K562 (cell line): ENCODE measurements at regions not wholly inside any gene's neighbourhood (a gene's known extent, or its start where the extent isn't known, plus 50 kb on each side); places are given as distances from the start of the nearest gene placed in this dataset.

Experiments used
- ATAC-seq: fragments of 200-7000 bp; cut with Tn5 transposase; 3 replicates; pipeline ENCODE4 v1.9.1; 2020; ENCODE audit warnings: moderate library complexity
- BruUV-seq: library from RNA; stranded (reverse); fragments of 400-500 nt; replicated peaks from 2 replicates; lab custom pipeline; 2021; lab: Mats Ljungman, UMichigan
- CTCF ChIA-PET: fragments of 300-600 bp; formaldehyde crosslinking; extraction: SDS; loops from one replicate; lab custom pipeline; 2021; ENCODE audit warnings: low intra/inter-chr PET ratio; lab: Yijun Ruan, JAX
- POLR2A ChIA-PET: fragments of 300-600, 350-650 bp; sonication (Branson Sonifier 250); formaldehyde crosslinking; extraction: SDS; loops from one replicate; lab custom pipeline; 2021; ENCODE audit warnings: antibody characterized with exemption, inconsistent platforms; lab: Yijun Ruan, JAX
- DNase-seq, 4 experiments: peaks; one replicate each; pipeline versions ENCODE4 v3.0.0 to v3.0.0-alpha.2; 2011 to 2018; ENCODE audit warnings: low spot score in 3 of 4, mixed read lengths in 3 of 4; ENCODE audit errors: extremely low read depth in 1 of 4
- FAIRE-seq: peaks from 2 replicates; lab custom pipeline; 2011; peaks lifted over from hg19 to GRCh38; lab: Jason Lieb, UNC
- H2AFZ ChIP-seq: 2 replicates; pipeline ENCODE4 v1.6.0; 2011; ENCODE audit warnings: low read depth, low read length, control low read depth, inconsistent platforms
- H3K27ac ChIP-seq: fragments of 200-600 bp; 3 replicates; pipeline ENCODE4 v1.8.0; 2011; ENCODE audit warnings: low read depth, mild to moderate bottlenecking, control low read depth, inconsistent platforms, low read length, moderate library complexity, mixed read lengths; ENCODE audit errors: extremely low read depth
- H3K27me3 ChIP-seq, 2 experiments: fragments of 300-600 bp in 1 of 2; 2 replicates in 1 of 2; 3 replicates in 1 of 2; pipeline versions ENCODE4 v1.6.0 to v1.8.0; 2011; ENCODE audit warnings: inconsistent platforms in 2 of 2, low read length in 2 of 2, mild to moderate bottlenecking in 1 of 2, mixed read lengths in 1 of 2, moderate library complexity in 1 of 2; ENCODE audit not compliant: control insufficient read depth in 2 of 2, insufficient read depth in 2 of 2
- H3K36me3 ChIP-seq: fragments of 300-600 bp; 3 replicates; pipeline ENCODE4 v1.8.0; 2011; ENCODE audit warnings: mild to moderate bottlenecking, low read length, inconsistent platforms; ENCODE audit not compliant: control insufficient read depth, insufficient read depth
- H3K4me1 ChIP-seq, 2 experiments: fragments of 200-600 bp in 1 of 2; replicated peaks in 1 of 2; 2 replicates in 1 of 2; 3 replicates in 1 of 2; pipeline versions ENCODE4 v1.5.1 to v1.8.0; 2011; ENCODE audit warnings: inconsistent platforms in 2 of 2, low read length in 2 of 2, mild to moderate bottlenecking in 1 of 2, mixed read lengths in 1 of 2, moderate library complexity in 1 of 2; ENCODE audit not compliant: control insufficient read depth in 2 of 2, insufficient read depth in 2 of 2
- H3K4me2 ChIP-seq: 2 replicates; pipeline ENCODE4 v1.6.1; 2011; ENCODE audit warnings: low read length, control low read depth, inconsistent platforms, mixed read lengths; ENCODE audit not compliant: insufficient read depth
- H3K4me3 ChIP-seq: fragments of 200-600 bp; sonication (generic), shearing (Covaris generic); 2 replicates; pipeline ENCODE4 v1.5.1; 2016; ENCODE audit warnings: control low read depth, inconsistent platforms
- H3K79me2 ChIP-seq: fragments of 200-600 bp; 3 replicates; pipeline ENCODE4 v1.8.0; 2011; ENCODE audit warnings: low read length, inconsistent platforms; ENCODE audit not compliant: control insufficient read depth, insufficient read depth
- H3K9ac ChIP-seq, 2 experiments: 2 replicates each; pipeline versions ENCODE4 v1.6.0 to v1.6.1; 2011; ENCODE audit warnings: low read depth in 2 of 2, low read length in 2 of 2, control low read depth in 1 of 2, inconsistent platforms in 1 of 2, mild to moderate bottlenecking in 1 of 2, mixed read lengths in 1 of 2; ENCODE audit not compliant: insufficient read depth in 1 of 2
- H3K9me1 ChIP-seq: one replicate; pipeline ENCODE4 v1.6.0; 2011; ENCODE audit warnings: inconsistent platforms, mild to moderate bottlenecking, low read length, moderate library complexity; ENCODE audit not compliant: control insufficient read depth, insufficient read depth
- H3K9me3 ChIP-seq: replicated peaks from 2 replicates; pipeline ENCODE4 v1.5.1; 2011; ENCODE audit warnings: low read depth, low read length, inconsistent platforms; ENCODE audit not compliant: control insufficient read depth, insufficient read depth
- H4K20me1 ChIP-seq: replicated peaks from 2 replicates; pipeline ENCODE4 v1.6.1; 2011; ENCODE audit warnings: low read length, inconsistent platforms, mixed read lengths; ENCODE audit not compliant: control insufficient read depth, insufficient read depth
- POLR3G ChIP-seq: IDR thresholded peaks from 2 replicates; pipeline ENCODE4 v1.6.1; 2011; ENCODE audit not compliant: insufficient read length, insufficient replicate concordance; ENCODE audit errors: extremely low read depth
- RBM15 ChIP-seq: fragments of 200-400 bp; formaldehyde crosslinking; IDR thresholded peaks from 2 replicates; pipeline ENCODE4 v1.6.1; 2018; ENCODE audit warnings: mild to moderate bottlenecking, low read length, moderate library complexity; ENCODE audit not compliant: insufficient read depth
- RUNX1 ChIP-seq: sonication (generic); IDR thresholded peaks from 2 replicates; pipeline ENCODE4 v1.6.1; 2016; ENCODE audit warnings: antibody characterized with exemption, low read depth
- ZC3H8 ChIP-seq: fragments of 450-650 bp; IDR thresholded peaks from 2 replicates; pipeline ENCODE4 v1.6.1; 2017
- ZFPM2 ChIP-seq: fragments of 250-450 bp; sonication (Bioruptor Pico); IDR thresholded peaks from 2 replicates; pipeline ENCODE4 v1.5.1; 2022; ENCODE audit warnings: mild to moderate bottlenecking
- ZNF121 ChIP-seq: sonication (generic); formaldehyde crosslinking; conservative IDR thresholded peaks from 2 replicates; pipeline ENCODE4 v1.8.0; 2022; ENCODE audit warnings: missing genetic modification reagents
- ZNF197 ChIP-seq: fragments of 200-800 bp; sonication (Bioruptor generic); IDR thresholded peaks from 2 replicates; pipeline ENCODE4 v1.6.1; 2016; ENCODE audit warnings: low read depth, missing genetic modification characterization, missing compliant biosample characterization
- WGBS: fragments of 100-300 bp; shearing (Covaris generic); methylation state at CpG from one replicate; pipeline ENCODE4 v1.1.6; 2016; ENCODE audit warnings: low coverage, mixed read lengths; ENCODE audit not compliant: insufficient coverage; ENCODE audit errors: missing lambda C conversion rate; 5-methylcytosine and 5-hydroxymethylcytosine counted together
- in situ Hi-C: fragments of 300-500 bp; cut with MboI; formaldehyde crosslinking; loops from 4 replicates; pipeline ENCODE4 v1.15.0; 2018; ENCODE audit warnings: inconsistent platforms, mixed read lengths
- intact Hi-C: fragments of 100-400 bp; cut with micrococcal nuclease; formaldehyde crosslinking; loops from 2 replicates; pipeline ENCODE4 v1.14.2; 2022
- TF ChIP-seq, protein P1 (sequence below), 2 experiments: fragments of 450-650 bp; conservative IDR thresholded peaks; 2 replicates each; pipeline ENCODE4 v1.6.1; 2017; ENCODE audit warnings: mild to moderate bottlenecking in 2 of 2, moderate library complexity in 2 of 2

GRCh38 chr7:96538632-96539031 is 171.0 kb downstream of the SEM1 start:
- Histone ChIP-seq H3K9me1 (no peaks in the 10 kb centered on the region), H3K79me2 (no peaks in the 10 kb centered on the region), H3K4me1 (no peaks in the 10 kb centered on the region), H3K4me2 (no peak overlapping the region), H4K20me1 (no peaks in the 10 kb centered on the region), H2AFZ (no peak overlapping the region), H3K4me3 (no peak overlapping the region), H3K36me3 (no peaks in the 10 kb centered on the region), H3K27ac (no peak overlapping the region), H3K9ac (no peak overlapping the region), H3K27me3 (no peaks in the 10 kb centered on the region), H3K9me3 (no peaks in the 10 kb centered on the region)
- ATAC-seq (no peak), DNase-seq (no peak), FAIRE-seq (no peak)
- intact Hi-C loops (no loop called here), in situ Hi-C loops (no loop called here)
- WGBS = 0% methylated on average over 2 of the region's 2 CpGs
- ChIA-PET CTCF (no interaction called here), POLR2A (no interaction called here)
- BruUV-seq = no TSS peak
- TF ChIP-seq, protein P1, sequence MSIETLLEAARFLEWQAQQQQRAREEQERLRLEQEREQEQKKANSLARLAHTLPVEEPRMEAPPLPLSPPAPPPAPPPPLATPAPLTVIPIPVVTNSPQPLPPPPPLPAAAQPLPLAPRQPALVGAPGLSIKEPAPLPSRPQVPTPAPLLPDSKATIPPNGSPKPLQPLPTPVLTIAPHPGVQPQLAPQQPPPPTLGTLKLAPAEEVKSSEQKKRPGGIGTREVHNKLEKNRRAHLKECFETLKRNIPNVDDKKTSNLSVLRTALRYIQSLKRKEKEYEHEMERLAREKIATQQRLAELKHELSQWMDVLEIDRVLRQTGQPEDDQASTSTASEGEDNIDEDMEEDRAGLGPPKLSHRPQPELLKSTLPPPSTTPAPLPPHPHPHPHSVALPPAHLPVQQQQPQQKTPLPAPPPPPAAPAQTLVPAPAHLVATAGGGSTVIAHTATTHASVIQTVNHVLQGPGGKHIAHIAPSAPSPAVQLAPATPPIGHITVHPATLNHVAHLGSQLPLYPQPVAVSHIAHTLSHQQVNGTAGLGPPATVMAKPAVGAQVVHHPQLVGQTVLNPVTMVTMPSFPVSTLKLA (conservative IDR thresholded peaks at IDR 0.05) = no peak
- TF ChIP-seq POLR3G = no peak
- TF ChIP-seq RBM15 = no peak
- no peak for TF ChIP-seq ZNF197 (CRISPR knock-in tag)
- no peak for TF ChIP-seq RUNX1
- TF ChIP-seq ZNF121 (CRISPR knock-in tag) = no peak
- TF ChIP-seq ZC3H8 = no peak
- TF ChIP-seq ZFPM2 (CRISPR knock-in tag) = no peak
